ENCODE measurements at regions not wholly inside any gene's neighbourhood (a gene's known extent, or its start where the extent isn't known, plus 50 kb on each side); places are given as distances from the start of the nearest gene placed in this dataset.

DNA sequence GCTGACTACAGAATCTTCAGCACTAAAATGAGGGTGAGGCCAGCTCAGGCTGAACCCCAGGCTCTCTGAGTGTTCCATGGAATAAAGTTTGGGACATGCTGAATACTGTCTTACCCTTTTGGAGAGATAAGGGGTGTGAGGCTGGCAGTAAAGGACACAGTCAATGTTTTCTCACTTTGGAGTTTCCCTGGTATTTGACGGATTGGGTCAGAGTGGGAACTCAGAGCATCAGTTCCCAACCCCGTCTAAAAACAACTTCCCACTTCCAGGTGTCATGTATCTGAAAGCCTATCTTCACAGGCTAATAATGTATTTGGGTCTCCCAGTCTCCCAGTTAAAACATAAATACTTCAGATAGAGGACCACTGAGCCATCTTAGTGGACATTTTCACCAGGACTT, 180.7 kb downstream of the TLE3 start:
- Histone ChIP-seq H3K4me1 (ENCODE audit: low read length) (peaks cover 6% of the 10 kb centered on the region; the same call in 1 of the 2 replicates), H3F3A (ENCODE audit: insufficient read depth, low read length) (no peaks in the 10 kb centered on the region), H3K36me3 (replicated peaks; ENCODE audit: insufficient read depth, low read length) (no peaks in the 10 kb centered on the region), H3K9ac (ENCODE audit: low read length) (no peak overlapping the region), H3K79me2 (ENCODE audit: low read length) (no peaks in the 10 kb centered on the region), H3K4me2 (ENCODE audit: low read depth, low read length) (no peak overlapping the region), H3K27ac (ENCODE audit: low read length) (no peak overlapping the region), H3K9me3 (replicated peaks; ENCODE audit: insufficient read depth, low read length) (no peaks in the 10 kb centered on the region), H2AFZ (ENCODE audit: low read length) (no peak overlapping the region), H4K20me1 (ENCODE audit: insufficient read depth, low read length) (no peaks in the 10 kb centered on the region), H3K4me3 (ENCODE audit: low read length) (no peak overlapping the region), H3K27me3 (replicated peaks; ENCODE audit: insufficient read depth, low read length) (no peaks in the 10 kb centered on the region), H3K9me2 (replicated peaks; ENCODE audit: insufficient read depth, low read length) (no peaks in the 10 kb centered on the region)
- TF ChIP-seq, protein P1, sequence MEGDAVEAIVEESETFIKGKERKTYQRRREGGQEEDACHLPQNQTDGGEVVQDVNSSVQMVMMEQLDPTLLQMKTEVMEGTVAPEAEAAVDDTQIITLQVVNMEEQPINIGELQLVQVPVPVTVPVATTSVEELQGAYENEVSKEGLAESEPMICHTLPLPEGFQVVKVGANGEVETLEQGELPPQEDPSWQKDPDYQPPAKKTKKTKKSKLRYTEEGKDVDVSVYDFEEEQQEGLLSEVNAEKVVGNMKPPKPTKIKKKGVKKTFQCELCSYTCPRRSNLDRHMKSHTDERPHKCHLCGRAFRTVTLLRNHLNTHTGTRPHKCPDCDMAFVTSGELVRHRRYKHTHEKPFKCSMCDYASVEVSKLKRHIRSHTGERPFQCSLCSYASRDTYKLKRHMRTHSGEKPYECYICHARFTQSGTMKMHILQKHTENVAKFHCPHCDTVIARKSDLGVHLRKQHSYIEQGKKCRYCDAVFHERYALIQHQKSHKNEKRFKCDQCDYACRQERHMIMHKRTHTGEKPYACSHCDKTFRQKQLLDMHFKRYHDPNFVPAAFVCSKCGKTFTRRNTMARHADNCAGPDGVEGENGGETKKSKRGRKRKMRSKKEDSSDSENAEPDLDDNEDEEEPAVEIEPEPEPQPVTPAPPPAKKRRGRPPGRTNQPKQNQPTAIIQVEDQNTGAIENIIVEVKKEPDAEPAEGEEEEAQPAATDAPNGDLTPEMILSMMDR (IDR thresholded peaks at IDR 0.05; ENCODE audit: low read length): no peak
- TF ChIP-seq EZH2phosphoT487 (IDR thresholded peaks at IDR 0.05; ENCODE audit: low read length) (no peak), EZH2 (optimal IDR thresholded peaks at IDR 0.05; ENCODE audit: low read depth, low read length) (no peak)
- no peak for DNase-seq

DNA sequence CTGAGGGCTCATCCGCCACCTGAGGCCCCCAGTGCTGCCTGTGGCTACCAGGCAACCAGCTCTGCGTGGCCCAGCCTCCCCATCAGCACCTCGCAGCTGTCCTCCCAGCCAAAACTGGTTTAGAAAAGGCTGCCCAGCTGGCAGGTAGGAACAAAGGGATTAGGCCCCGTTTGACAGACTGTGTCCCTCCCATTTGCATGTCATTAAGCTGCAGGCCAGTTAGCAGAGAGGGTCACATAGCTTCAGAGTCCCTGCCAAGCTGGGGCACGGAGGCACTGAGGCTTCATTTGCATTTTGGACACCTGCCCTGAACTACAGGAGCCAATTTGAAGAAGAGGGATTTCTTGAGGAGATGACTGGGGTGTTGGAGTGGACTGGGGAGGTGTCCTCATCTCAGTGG, 177.9 kb downstream of the TLE3 start:
- Histone ChIP-seq H3K4me2 (ENCODE audit: low read depth, low read length) (no peak overlapping the region), H3K9ac (ENCODE audit: low read length) (no peak overlapping the region), H3K27ac (ENCODE audit: low read length) (no peak overlapping the region), H3K4me3 (ENCODE audit: low read length) (no peak overlapping the region), H3F3A (ENCODE audit: insufficient read depth, low read length) (no peaks in the 10 kb centered on the region), H2AFZ (ENCODE audit: low read length) (no peak overlapping the region), H3K79me2 (ENCODE audit: low read length) (no peaks in the 10 kb centered on the region), H4K20me1 (ENCODE audit: insufficient read depth, low read length) (no peaks in the 10 kb centered on the region), H3K9me3 (replicated peaks; ENCODE audit: insufficient read depth, low read length) (no peaks in the 10 kb centered on the region), H3K9me2 (replicated peaks; ENCODE audit: insufficient read depth, low read length) (no peaks in the 10 kb centered on the region), H3K36me3 (replicated peaks; ENCODE audit: insufficient read depth, low read length) (no peaks in the 10 kb centered on the region), H3K27me3 (replicated peaks; ENCODE audit: insufficient read depth, low read length) (no peaks in the 10 kb centered on the region), H3K4me1 (ENCODE audit: low read length) (peaks cover 6% of the 10 kb centered on the region; the same call in 1 of the 2 replicates)
- DNase-seq: no peak
- TF ChIP-seq EZH2phosphoT487 (IDR thresholded peaks at IDR 0.05; ENCODE audit: low read length) (no peak), EZH2 (optimal IDR thresholded peaks at IDR 0.05; ENCODE audit: low read depth, low read length) (no peak)
- TF ChIP-seq, protein P1 (IDR thresholded peaks at IDR 0.05; ENCODE audit: low read length): no peak

DNA sequence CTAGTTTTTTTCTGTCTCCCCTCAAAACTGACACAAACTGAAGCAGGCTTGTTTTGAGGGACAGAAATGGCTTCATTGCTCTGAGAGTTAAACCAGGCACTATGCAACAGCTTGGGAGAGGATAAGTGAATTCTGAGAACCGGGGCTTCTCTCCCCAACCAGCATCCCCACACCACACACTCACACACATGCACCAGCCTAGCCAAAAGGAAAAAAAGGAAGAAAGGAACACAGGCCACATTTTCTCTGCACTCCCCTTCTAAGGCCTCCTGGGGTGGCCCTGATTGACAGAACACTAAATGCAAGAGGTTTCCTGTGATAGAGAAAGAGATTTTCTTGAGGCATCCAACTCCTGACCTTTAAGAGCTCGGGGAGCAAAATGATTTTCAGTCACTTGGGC, 177.5 kb downstream of the TLE3 start:
- Histone ChIP-seq H2AFZ (ENCODE audit: low read length) (no peak overlapping the region), H3F3A (ENCODE audit: insufficient read depth, low read length) (no peaks in the 10 kb centered on the region), H3K4me1 (ENCODE audit: low read length) (peaks cover 6% of the 10 kb centered on the region; the same call in 1 of the 2 replicates), H3K9me2 (replicated peaks; ENCODE audit: insufficient read depth, low read length) (no peaks in the 10 kb centered on the region), H4K20me1 (ENCODE audit: insufficient read depth, low read length) (no peaks in the 10 kb centered on the region), H3K9ac (ENCODE audit: low read length) (no peak overlapping the region), H3K4me2 (ENCODE audit: low read depth, low read length) (no peak overlapping the region), H3K27me3 (replicated peaks; ENCODE audit: insufficient read depth, low read length) (no peaks in the 10 kb centered on the region), H3K79me2 (ENCODE audit: low read length) (no peaks in the 10 kb centered on the region), H3K27ac (ENCODE audit: low read length) (no peak overlapping the region), H3K4me3 (ENCODE audit: low read length) (no peak overlapping the region), H3K36me3 (replicated peaks; ENCODE audit: insufficient read depth, low read length) (no peaks in the 10 kb centered on the region), H3K9me3 (replicated peaks; ENCODE audit: insufficient read depth, low read length) (no peaks in the 10 kb centered on the region)
- TF ChIP-seq EZH2 (optimal IDR thresholded peaks at IDR 0.05; ENCODE audit: low read depth, low read length): no peak
- no peak for TF ChIP-seq EZH2phosphoT487 (IDR thresholded peaks at IDR 0.05; ENCODE audit: low read length)
- TF ChIP-seq, protein P1 (IDR thresholded peaks at IDR 0.05; ENCODE audit: low read length): no peak
- no peak for DNase-seq

Measured in MM.1S (cell line).